H1 (cell line): ENCODE measurements at regions not wholly inside any gene's neighbourhood (a gene's known extent, or its start where the extent isn't known, plus 50 kb on each side); places are given as distances from the start of the nearest gene placed in this dataset.

ENCODE experiments used
- CTCF ChIA-PET: fragments of 300-600 bp; sonication (Branson Sonifier 250); formaldehyde crosslinking; loops from one replicate; lab custom pipeline; 2021; ENCODE audit not compliant: partially characterized antibody; lab: Charles Lee
- POLR2A ChIA-PET: fragments of 300-600 bp; sonication (Branson Sonifier 250); formaldehyde crosslinking; loops from one replicate; lab custom pipeline; 2021; ENCODE audit warnings: inconsistent platforms; ENCODE audit not compliant: partially characterized antibody; lab: Charles Lee
- DNase-seq, 2 experiments: peaks; one replicate each; pipeline versions ENCODE4 v3.0.0 to v3.0.0-alpha.2; 2010 to 2022; ENCODE audit warnings: low spot score in 2 of 2, low read depth in 1 of 2, mixed read lengths in 1 of 2
- FAIRE-seq: peaks from 2 replicates; lab custom pipeline; 2011; peaks lifted over from hg19 to GRCh38; lab: Jason Lieb, UNC
- H2AFZ ChIP-seq: 2 replicates; pipeline ENCODE4 v1.8.1; 2012; ENCODE audit warnings: low read length, inconsistent platforms
- H2AK5ac ChIP-seq: 2 replicates; pipeline ENCODE4 v1.6.1; 2013; ENCODE audit warnings: low read depth, low read length
- H2BK120ac ChIP-seq: replicated peaks from 2 replicates; pipeline ENCODE3; 2013; ENCODE audit warnings: low read depth, low read length, inconsistent platforms
- H2BK12ac ChIP-seq: 2 replicates; pipeline ENCODE4 v1.6.1; 2013; ENCODE audit warnings: low read depth, low read length
- H2BK15ac ChIP-seq: 2 replicates; pipeline ENCODE4 v1.6.1; 2013; ENCODE audit warnings: low read length
- H2BK20ac ChIP-seq: 2 replicates; pipeline ENCODE4 v1.6.1; 2013; ENCODE audit warnings: low read length
- H2BK5ac ChIP-seq: 2 replicates; pipeline ENCODE4 v1.6.1; 2013; ENCODE audit warnings: low read depth, low read length
- H3K14ac ChIP-seq: 2 replicates; pipeline ENCODE4 v1.6.1; 2013; ENCODE audit warnings: inconsistent platforms; ENCODE audit not compliant: insufficient read length
- H3K18ac ChIP-seq: 2 replicates; pipeline ENCODE4 v1.6.1; 2013; ENCODE audit warnings: low read length; ENCODE audit errors: extremely low read depth
- H3K23ac ChIP-seq: 2 replicates; pipeline ENCODE4 v1.6.1; 2013; ENCODE audit warnings: inconsistent platforms; ENCODE audit not compliant: insufficient read length
- H3K23me2 ChIP-seq: 2 replicates; pipeline ENCODE4 v1.6.1; 2013; ENCODE audit warnings: low read depth, low read length
- H3K27ac ChIP-seq: 2 replicates; pipeline ENCODE4 v1.6.1; 2011; ENCODE audit warnings: low read depth, low read length, inconsistent platforms
- H3K27me3 ChIP-seq, 4 experiments: replicated peaks in 1 of 4; 1 replicate in 1 of 4; 2 replicates in 3 of 4; pipeline versions ENCODE4 v1.6.1 to v1.8.1; 2011 to 2013; ENCODE audit warnings: low read length in 3 of 4, mild to moderate bottlenecking in 3 of 4, inconsistent platforms in 2 of 4, mixed read lengths in 2 of 4, moderate library complexity in 1 of 4; ENCODE audit not compliant: control insufficient read depth in 3 of 4, insufficient read depth in 3 of 4; ENCODE audit errors: extremely low read depth in 1 of 4
- H3K36me3 ChIP-seq, 4 experiments: 2 replicates each; pipeline versions ENCODE4 v1.6.1 to v1.8.1; 2011 to 2013; ENCODE audit warnings: mild to moderate bottlenecking in 4 of 4, low read length in 3 of 4, moderate library complexity in 2 of 4, control low read depth in 1 of 4, inconsistent platforms in 1 of 4; ENCODE audit not compliant: insufficient read depth in 4 of 4, control insufficient read depth in 2 of 4
- H3K4ac ChIP-seq: replicated peaks from 2 replicates; pipeline ENCODE3; 2013; ENCODE audit warnings: low read length, low read depth, mixed read lengths, inconsistent platforms; ENCODE audit not compliant: insufficient read length
- H3K4me1 ChIP-seq, 4 experiments: replicated peaks in 1 of 4; 1 replicate in 1 of 4; 2 replicates in 3 of 4; pipeline versions ENCODE4 v1.6.1 to v1.8.1; 2011 to 2013; ENCODE audit warnings: low read length in 3 of 4, inconsistent platforms in 2 of 4, mixed read lengths in 1 of 4; ENCODE audit not compliant: insufficient read depth in 4 of 4, control insufficient read depth in 3 of 4
- H3K4me2 ChIP-seq, 2 experiments: 2 replicates each; pipeline versions ENCODE4 v1.6.1 to v1.8.1; 2011 to 2013; ENCODE audit warnings: low read depth in 2 of 2, low read length in 2 of 2, control low read depth in 1 of 2, inconsistent platforms in 1 of 2, mild to moderate bottlenecking in 1 of 2; ENCODE audit not compliant: insufficient read depth in 1 of 2
- H3K4me3 ChIP-seq, 4 experiments: fragments of 200-600, 300-600 bp in 1 of 4; sonication (generic), shearing (Covaris generic), sonication (Bioruptor Twin) in 1 of 4; 2 replicates each; pipeline versions ENCODE4 v1.5.1 to v1.8.1; 2011 to 2016; ENCODE audit warnings: low read length in 4 of 4, low read depth in 3 of 4, control low read depth in 2 of 4, inconsistent platforms in 2 of 4, mild to moderate bottlenecking in 2 of 4, mixed read lengths in 1 of 4, moderate library complexity in 1 of 4; ENCODE audit not compliant: insufficient read depth in 2 of 4; ENCODE audit errors: extremely low read depth in 1 of 4
- H3K56ac ChIP-seq: replicated peaks from 2 replicates; pipeline ENCODE3; 2013; ENCODE audit warnings: low read depth, mild to moderate bottlenecking, mixed read lengths, low read length, inconsistent platforms; ENCODE audit not compliant: insufficient read length
- H3K79me1 ChIP-seq: 2 replicates; pipeline ENCODE4 v1.6.1; 2013; ENCODE audit warnings: low read depth, low read length, control low read depth
- H3K79me2 ChIP-seq, 2 experiments: 2 replicates each; pipeline versions ENCODE4 v1.6.1 to v1.8.1; 2012 to 2013; ENCODE audit warnings: low read length in 2 of 2, mild to moderate bottlenecking in 2 of 2, inconsistent platforms in 1 of 2; ENCODE audit not compliant: insufficient read depth in 2 of 2, control insufficient read depth in 1 of 2
- H3K9ac ChIP-seq, 4 experiments: replicated peaks in 1 of 4; 1 replicate in 1 of 4; 2 replicates in 3 of 4; pipeline versions ENCODE4 v1.6.1 to v1.8.1; 2011 to 2013; ENCODE audit warnings: low read depth in 3 of 4, low read length in 3 of 4, control low read depth in 2 of 4, mild to moderate bottlenecking in 2 of 4, moderate library complexity in 2 of 4, inconsistent platforms in 1 of 4; ENCODE audit errors: extremely low read depth in 1 of 4
- H3K9me3 ChIP-seq, 2 experiments: 2 replicates each; pipeline versions ENCODE4 v1.6.1 to v1.8.1; 2012 to 2013; ENCODE audit warnings: mild to moderate bottlenecking in 2 of 2, moderate library complexity in 2 of 2, control low read depth in 1 of 2, inconsistent platforms in 1 of 2, low read depth in 1 of 2, low read length in 1 of 2, mixed read lengths in 1 of 2; ENCODE audit not compliant: insufficient read depth in 2 of 2
- H4K20me1 ChIP-seq, 2 experiments: replicated peaks in 1 of 2; 2 replicates each; pipeline versions ENCODE3 to v1.8.1; 2011 to 2013; ENCODE audit warnings: inconsistent platforms in 2 of 2, low read length in 2 of 2, mild to moderate bottlenecking in 1 of 2; ENCODE audit not compliant: insufficient read depth in 2 of 2, control insufficient read depth in 1 of 2
- H4K5ac ChIP-seq: 2 replicates; pipeline ENCODE4 v1.6.1; 2013; ENCODE audit warnings: low read length, low read depth, mixed read lengths, inconsistent platforms; ENCODE audit not compliant: insufficient read length
- H4K8ac ChIP-seq: 2 replicates; pipeline ENCODE4 v1.8.0; 2013; ENCODE audit warnings: mild to moderate bottlenecking, moderate library complexity, low read length, inconsistent platforms; ENCODE audit not compliant: insufficient read depth; ENCODE audit errors: extremely low read depth
- H4K91ac ChIP-seq: replicated peaks from 2 replicates; pipeline ENCODE3; 2013; ENCODE audit warnings: low read length, mixed read lengths, inconsistent platforms; ENCODE audit not compliant: insufficient read length
- CTCF ChIP-seq, 3 experiments: IDR thresholded peaks; 1 replicate in 2 of 3; 2 replicates in 1 of 3; pipeline versions ENCODE4 v1.5.1 to v1.6.1; 2011; ENCODE audit warnings: low read length in 3 of 3, mild to moderate bottlenecking in 3 of 3, inconsistent platforms in 2 of 3, low read depth in 1 of 3, moderate library complexity in 1 of 3; ENCODE audit not compliant: insufficient read depth in 1 of 3; ENCODE audit errors: control extremely low read depth in 1 of 3
- E2F6 ChIP-seq: IDR thresholded peaks from 2 replicates; pipeline ENCODE4 v1.6.1; 2012; ENCODE audit warnings: inconsistent platforms
- HDAC6 ChIP-seq: IDR thresholded peaks from one replicate; pipeline ENCODE4 v1.7.1; 2012; ENCODE audit warnings: low read depth, mild to moderate bottlenecking, inconsistent platforms, low read length, moderate library complexity
- MAFK ChIP-seq: IDR thresholded peaks from 2 replicates; pipeline ENCODE4 v1.6.1; 2012; ENCODE audit warnings: low read depth, mild to moderate bottlenecking, improper control_type of control experiment, low read length
- SAP30 ChIP-seq: fragments of 300-600 bp; sonication (generic); IDR thresholded peaks from 2 replicates; pipeline ENCODE4 v1.7.1; 2012; ENCODE audit warnings: low read length, moderate library complexity, mild to moderate bottlenecking, inconsistent platforms; ENCODE audit not compliant: insufficient read depth, insufficient replicate concordance
- SIN3A ChIP-seq, 2 experiments: IDR thresholded peaks in 1 of 2; conservative IDR thresholded peaks in 1 of 2; 2 replicates each; pipeline ENCODE4 v1.6.1; 2011 to 2012; ENCODE audit warnings: low read length in 2 of 2, improper control_type of control experiment in 1 of 2, low read depth in 1 of 2, mild to moderate bottlenecking in 1 of 2
- SP1 ChIP-seq: IDR thresholded peaks from 2 replicates; pipeline ENCODE4 v1.6.1; 2011; ENCODE audit warnings: low read depth, low read length
- TAF1 ChIP-seq: IDR thresholded peaks from 2 replicates; pipeline ENCODE4 v1.6.1; 2011; ENCODE audit warnings: mild to moderate bottlenecking, low read depth, low read length
- TAF7 ChIP-seq: optimal IDR thresholded peaks from 2 replicates; pipeline ENCODE3; 2011; ENCODE audit warnings: low read depth, mild to moderate bottlenecking, inconsistent platforms, low read length, moderate library complexity, borderline replicate concordance
- WGBS, 2 experiments: shearing (Covaris generic) in 1 of 2; methylation state at CpG; one replicate each; pipeline versions ENCODE4 v1.1.6 to v1.1.7; 2013 to 2015; ENCODE audit warnings: low lambda C conversion rate in 2 of 2, mixed read lengths in 2 of 2, inconsistent platforms in 1 of 2, low coverage in 1 of 2, missing lambda C conversion rate in 1 of 2; ENCODE audit not compliant: insufficient replicate concordance in 2 of 2, insufficient coverage in 1 of 2, insufficient read length in 1 of 2; ENCODE audit errors: extremely low coverage in 1 of 2, missing lambda C conversion rate in 1 of 2; 5-methylcytosine and 5-hydroxymethylcytosine counted together

- H3K79me1 ChIP-seq = no peaks in the 10 kb centered on the region
- no peak overlapping the region for H2BK12ac ChIP-seq
- peak in 1 of 2 experiments; percentile 26 for DNase-seq
- no peak overlapping the region for H3K23ac ChIP-seq
- H3K9me3 ChIP-seq = no peaks in the 10 kb centered on the region
- H3K4ac ChIP-seq = no peak overlapping the region
- peaks cover 0 to 9% (median 5%) of the 10 kb centered on the region in 4 experiments; a peak in 3 of 7 replicates for H3K27me3 ChIP-seq
- no peak overlapping the region for H3K4me2 ChIP-seq
- H3K36me3 ChIP-seq = no peaks in the 10 kb centered on the region
- H2AFZ ChIP-seq = no peak overlapping the region
- FAIRE-seq = no peak
- no peak overlapping the region for H2BK5ac ChIP-seq
- no peaks in the 10 kb centered on the region for H3K79me2 ChIP-seq
- H2BK15ac ChIP-seq = no peak overlapping the region
- 94% methylated on average over 7 of the region's 7 CpGs; no CpG with 5 or more reads in 1 of the 2 experiments for WGBS, 2 experiments
- no peak overlapping the region for H4K91ac ChIP-seq
- H3K4me3 ChIP-seq = no peak overlapping the region
- H3K56ac ChIP-seq = no peak overlapping the region
- H2AK5ac ChIP-seq = no peak overlapping the region
- H3K14ac ChIP-seq = no peak overlapping the region
- ChIA-PET CTCF (interaction anchor here (0.6 to 3.0 kb wide), 3 partner anchors 10 to 57 kb away, joined by 3 to 16 read pairs (median 7); no protein-coding TSS in a partner anchor), POLR2A (interaction anchor here (3.6 kb wide), 1 partner anchor 60 kb away, joined by 24 read pairs; no protein-coding TSS in a partner anchor)
- H3K18ac ChIP-seq = no peak overlapping the region
- no peak overlapping the region for H4K5ac ChIP-seq
- no peak overlapping the region for H3K27ac ChIP-seq
- peaks cover 0 to 11% (median 10%) of the 10 kb centered on the region in 4 experiments; a peak in 6 of 7 replicates for H3K4me1 ChIP-seq
- H4K8ac ChIP-seq = peak overlapping the region; percentile 14; the same call in 1 of the 2 replicates
- no peak overlapping the region for H3K9ac ChIP-seq
- no peaks in the 10 kb centered on the region for H3K23me2 ChIP-seq
- H2BK20ac ChIP-seq = no peak overlapping the region
- H2BK120ac ChIP-seq = no peak overlapping the region
- H4K20me1 ChIP-seq = no peaks in the 10 kb centered on the region
- no peak for TF ChIP-seq TAF7
- no peak for TF ChIP-seq E2F6
- TF ChIP-seq HDAC6 = no peak
- TF ChIP-seq SAP30 = no peak
- TF ChIP-seq CTCF (IDR thresholded peaks at IDR 0.05; ENCODE audit: control extremely low read depth in 1 of 3, insufficient read depth in 1 of 3, low read depth in 1 of 3, low read length in 3 of 3) = no peak
- TF ChIP-seq TAF1 = no peak
- TF ChIP-seq SP1 = no peak
- no peak for TF ChIP-seq MAFK
- no peak for TF ChIP-seq SIN3A (conservative IDR thresholded peaks at IDR 0.05 in 1 of 2, IDR thresholded peaks at IDR 0.05 in 1 of 2; ENCODE audit: low read depth in 1 of 2, low read length in 2 of 2)
Observed at GRCh38 chr2:121015971-121016485, 269.0 kb downstream of the TFCP2L1 start.
